C4-2B (cell line): ENCODE measurements at regions not wholly inside any gene's neighbourhood (a gene's known extent, or its start where the extent isn't known, plus 50 kb on each side); places are given as distances from the start of the nearest gene placed in this dataset.

Experiments
- H3K27ac ChIP-seq: fragments of 450-650 bp; 2 replicates; pipeline ENCODE4 v1.5.1; 2017
- ZFX ChIP-seq: fragments of 450-650 bp; IDR thresholded peaks from 2 replicates; pipeline ENCODE4 v1.6.1; 2017
- TF ChIP-seq, protein P1 (sequence below): fragments of 450-650 bp; conservative IDR thresholded peaks from 2 replicates; pipeline ENCODE4 v1.5.1; 2017; ENCODE audit warnings: mild to moderate bottlenecking

DNA sequence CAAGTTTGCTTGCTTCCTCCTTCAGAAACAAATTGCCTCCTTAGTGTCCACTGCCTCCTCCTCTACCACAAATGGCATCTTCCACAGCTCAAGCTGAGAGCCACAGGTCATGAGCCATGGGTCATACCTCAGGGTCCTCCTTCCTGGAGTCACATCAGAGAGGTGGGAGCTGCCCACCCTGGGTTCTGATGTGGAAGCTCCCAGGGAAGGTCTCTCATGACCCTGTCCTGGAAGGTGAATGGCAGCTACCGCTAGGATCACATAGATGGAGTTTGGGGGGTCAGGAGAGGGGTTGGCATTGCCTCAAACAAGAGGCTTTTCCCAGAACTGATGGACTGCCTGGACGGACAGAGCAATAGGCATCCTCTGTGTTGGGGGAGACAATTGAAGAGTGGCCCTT, 321.4 kb downstream of the MATN1 start:
- no peak overlapping the region for H3K27ac ChIP-seq
- TF ChIP-seq, protein P1, sequence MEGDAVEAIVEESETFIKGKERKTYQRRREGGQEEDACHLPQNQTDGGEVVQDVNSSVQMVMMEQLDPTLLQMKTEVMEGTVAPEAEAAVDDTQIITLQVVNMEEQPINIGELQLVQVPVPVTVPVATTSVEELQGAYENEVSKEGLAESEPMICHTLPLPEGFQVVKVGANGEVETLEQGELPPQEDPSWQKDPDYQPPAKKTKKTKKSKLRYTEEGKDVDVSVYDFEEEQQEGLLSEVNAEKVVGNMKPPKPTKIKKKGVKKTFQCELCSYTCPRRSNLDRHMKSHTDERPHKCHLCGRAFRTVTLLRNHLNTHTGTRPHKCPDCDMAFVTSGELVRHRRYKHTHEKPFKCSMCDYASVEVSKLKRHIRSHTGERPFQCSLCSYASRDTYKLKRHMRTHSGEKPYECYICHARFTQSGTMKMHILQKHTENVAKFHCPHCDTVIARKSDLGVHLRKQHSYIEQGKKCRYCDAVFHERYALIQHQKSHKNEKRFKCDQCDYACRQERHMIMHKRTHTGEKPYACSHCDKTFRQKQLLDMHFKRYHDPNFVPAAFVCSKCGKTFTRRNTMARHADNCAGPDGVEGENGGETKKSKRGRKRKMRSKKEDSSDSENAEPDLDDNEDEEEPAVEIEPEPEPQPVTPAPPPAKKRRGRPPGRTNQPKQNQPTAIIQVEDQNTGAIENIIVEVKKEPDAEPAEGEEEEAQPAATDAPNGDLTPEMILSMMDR: no peak
- TF ChIP-seq ZFX: no peak

DNA sequence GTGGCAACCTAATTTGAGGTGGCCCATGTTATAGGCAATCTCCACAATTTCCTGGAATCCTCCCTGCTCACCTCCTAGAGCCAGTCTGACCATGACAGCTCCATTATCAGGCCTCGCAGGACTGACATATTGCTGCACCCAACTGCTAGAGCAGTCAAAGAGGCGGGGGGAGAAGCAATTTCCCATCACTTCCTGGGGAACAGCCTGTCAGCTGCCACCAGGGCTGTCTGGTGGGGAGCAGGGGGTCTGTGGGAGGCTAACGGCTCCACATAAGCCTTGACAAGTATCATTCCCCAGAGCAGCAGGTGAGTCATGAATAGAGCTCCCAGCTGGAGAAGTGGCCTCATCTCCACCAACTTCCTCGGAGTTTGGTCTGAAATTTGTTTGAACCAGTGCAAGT, 322.9 kb downstream of the MATN1 start:
- TF ChIP-seq, protein P1: no peak
- TF ChIP-seq ZFX: no peak
- no peak overlapping the region for H3K27ac ChIP-seq

DNA sequence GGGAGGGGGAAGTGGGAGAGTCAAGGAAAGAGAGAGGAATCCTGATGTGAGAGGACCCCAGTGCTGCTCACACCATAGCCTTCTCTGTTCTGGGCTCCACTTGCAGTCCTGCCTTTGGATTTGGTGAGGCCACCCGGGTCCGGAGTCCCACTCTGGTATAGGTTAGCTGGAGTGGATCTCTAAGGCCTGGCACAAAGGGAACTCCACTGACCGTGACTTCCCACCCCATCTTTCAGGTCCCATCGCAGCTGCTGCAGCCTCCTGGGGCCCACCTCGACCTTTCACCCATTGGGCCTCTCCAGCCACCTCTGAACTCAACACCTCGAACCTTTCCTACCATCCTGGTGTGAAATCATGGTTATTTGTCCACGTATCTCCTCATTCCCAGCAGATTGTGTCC, 324.4 kb downstream of the MATN1 start:
- H3K27ac ChIP-seq: no peak overlapping the region
- no peak for TF ChIP-seq ZFX
- TF ChIP-seq, protein P1: no peak

DNA sequence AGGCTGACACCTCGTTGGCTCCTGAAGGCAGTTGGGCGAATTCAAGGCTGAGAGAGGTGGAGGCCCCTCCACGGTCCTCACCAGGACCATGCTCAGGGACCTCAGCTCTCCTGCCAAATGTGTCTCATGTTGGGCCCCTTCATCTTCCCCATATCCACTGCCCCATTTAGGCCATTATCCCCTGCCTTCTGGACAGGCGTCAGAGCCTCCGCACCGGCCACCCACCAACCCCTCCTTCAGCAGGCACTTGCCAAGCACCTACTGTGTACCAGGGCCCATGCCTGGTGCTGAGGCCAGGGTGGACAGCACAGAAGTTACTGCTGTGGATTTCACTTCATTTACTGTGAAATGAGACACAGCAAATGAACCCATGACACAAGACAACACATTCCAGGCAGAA, 325.8 kb downstream of the MATN1 start:
- no peak overlapping the region for H3K27ac ChIP-seq
- TF ChIP-seq, protein P1: no peak
- TF ChIP-seq ZFX: no peak

DNA sequence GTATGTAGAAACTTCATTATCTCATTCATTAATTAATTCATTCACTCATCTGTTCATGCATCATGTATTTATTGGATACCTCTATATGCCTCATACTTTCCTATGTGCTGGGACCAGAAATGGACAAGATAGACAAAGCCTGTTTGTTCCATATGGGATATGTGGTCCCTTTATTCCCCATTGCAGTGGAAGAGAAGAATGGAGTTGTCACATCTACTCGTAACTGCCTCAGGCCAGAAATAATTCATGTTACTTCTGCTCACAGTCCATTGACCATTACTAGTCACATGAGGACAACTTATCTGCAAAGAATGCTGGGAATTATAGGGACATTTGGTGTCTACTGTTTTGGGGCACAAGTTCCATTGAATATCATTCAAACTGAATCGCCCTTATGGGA, 327.8 kb downstream of the MATN1 start:
- H3K27ac ChIP-seq: no peak overlapping the region
- TF ChIP-seq, protein P1: no peak
- no peak for TF ChIP-seq ZFX

DNA sequence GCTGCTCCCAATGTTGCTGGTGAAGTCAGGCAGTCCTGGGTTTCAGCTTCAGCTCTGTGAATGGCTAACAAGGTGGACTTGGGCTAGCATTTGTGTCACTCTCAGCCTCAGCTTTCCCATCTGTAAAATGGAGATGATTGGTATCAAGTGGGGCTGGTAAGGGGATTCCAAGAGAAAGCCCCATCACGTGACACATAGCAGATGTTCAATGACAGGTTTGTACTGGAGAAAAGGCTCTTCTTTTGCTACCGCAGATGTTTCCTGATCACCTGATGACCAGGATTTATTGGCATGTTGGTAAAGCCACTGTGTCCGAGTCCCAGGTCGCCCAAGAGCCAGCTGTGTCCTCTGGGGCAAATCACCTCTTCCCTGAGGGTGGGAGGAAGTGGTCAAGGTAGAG, 335.0 kb downstream of the MATN1 start:
- no peak for TF ChIP-seq ZFX
- TF ChIP-seq, protein P1: no peak
- H3K27ac ChIP-seq: no peak overlapping the region

DNA sequence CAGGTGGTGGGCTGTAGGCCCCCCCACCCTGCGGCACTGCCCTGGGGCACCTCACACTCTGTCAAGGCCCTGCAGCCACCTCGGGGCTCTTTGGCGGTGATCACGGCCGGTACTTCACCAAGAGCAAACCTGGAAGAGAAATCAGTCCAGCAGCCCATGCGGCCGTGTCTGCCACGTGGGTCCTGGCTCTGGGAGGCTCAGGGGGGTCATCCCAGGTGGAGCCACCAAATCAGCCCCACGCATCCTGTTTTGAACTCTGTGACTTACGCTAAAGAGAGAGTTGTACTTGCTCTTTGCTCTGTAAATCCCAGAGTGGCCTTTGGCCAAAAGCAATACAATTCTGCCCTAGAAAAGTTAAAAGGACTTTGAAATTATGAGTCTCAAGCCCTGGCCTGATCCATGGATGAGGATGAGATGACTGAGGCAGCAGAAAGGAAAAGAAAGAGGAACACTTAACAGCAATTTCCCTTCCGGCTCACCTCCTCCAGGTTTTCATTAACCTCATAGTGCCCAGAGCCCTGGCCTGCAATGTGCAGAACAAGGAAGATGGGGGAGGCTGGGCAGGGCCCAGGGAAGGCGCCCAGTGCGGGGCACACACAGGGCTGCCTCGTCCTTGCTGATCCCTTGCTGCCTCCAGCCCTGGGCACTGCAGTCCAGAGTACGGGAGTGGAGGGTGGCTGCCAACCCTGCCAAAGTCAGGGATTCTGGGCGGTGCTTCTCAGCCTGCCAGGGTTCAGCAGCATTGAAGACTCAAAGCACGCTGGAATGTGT, 337.0 kb downstream of the MATN1 start:
- TF ChIP-seq ZFX: no peak
- no peak overlapping the region for H3K27ac ChIP-seq

DNA sequence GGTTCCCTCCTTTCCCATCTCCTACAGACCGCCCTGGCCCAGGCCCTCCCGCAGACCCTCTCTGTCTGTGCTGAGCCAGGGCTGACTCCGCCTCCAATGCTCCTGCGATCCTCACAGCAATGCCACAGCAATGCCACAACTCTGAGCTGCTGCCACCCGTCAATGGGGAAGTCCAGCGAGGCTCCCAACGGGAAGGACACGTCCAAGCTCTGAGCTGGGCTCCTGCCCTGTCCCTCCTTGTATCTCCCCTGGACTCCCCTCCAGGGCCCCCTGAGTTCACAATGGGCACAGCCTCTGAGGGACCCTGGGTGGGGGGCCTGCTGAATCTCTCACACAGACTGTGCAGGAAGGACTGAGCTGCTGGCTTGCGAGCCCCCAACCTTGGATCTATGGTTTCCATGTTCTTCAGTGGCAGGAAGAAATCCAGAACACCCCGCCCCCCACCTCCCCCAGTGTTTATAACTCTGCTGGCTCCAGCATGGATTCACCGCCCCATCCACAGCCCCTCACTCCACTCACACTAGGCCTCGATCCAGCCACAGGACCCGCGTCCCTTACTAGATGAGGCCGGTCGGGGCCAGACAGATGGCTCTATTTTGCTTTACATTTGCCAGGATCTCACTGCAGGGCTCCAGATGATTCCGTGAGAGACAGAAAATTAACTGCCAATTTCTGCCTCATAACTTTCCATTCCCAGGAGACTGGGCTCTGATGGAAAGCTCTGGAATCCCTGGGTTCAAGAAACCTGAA, 338.0 kb downstream of the MATN1 start:
- no peak overlapping the region for H3K27ac ChIP-seq
- TF ChIP-seq ZFX: no peak
- TF ChIP-seq, protein P1: no peak
